GM06990 (cell line): ENCODE measurements at regions not wholly inside any gene's neighbourhood (a gene's known extent, or its start where the extent isn't known, plus 50 kb on each side); places are given as distances from the start of the nearest gene placed in this dataset.

ENCODE experiments used
- DNase-seq: peaks from one replicate; pipeline ENCODE4 v3.0.0-alpha.2; 2011; ENCODE audit not compliant: insufficient read length; ENCODE audit errors: extremely low read depth
- H3K27me3 ChIP-seq: replicated peaks from 2 replicates; pipeline ENCODE4 v1.6.0; 2011; ENCODE audit warnings: low read length; ENCODE audit not compliant: control insufficient read depth, insufficient read depth
- H3K36me3 ChIP-seq: 2 replicates; pipeline ENCODE4 v1.5.1; 2011; ENCODE audit warnings: low read length; ENCODE audit not compliant: control insufficient read depth, insufficient read depth
- H3K4me3 ChIP-seq: replicated peaks from 2 replicates; pipeline ENCODE4 v1.5.1; 2011; ENCODE audit warnings: low read depth, mild to moderate bottlenecking, control low read depth, low read length
- TF ChIP-seq, protein P1 (sequence below): IDR thresholded peaks from 2 replicates; pipeline ENCODE4 v1.5.1; 2011; ENCODE audit warnings: low read length, control low read depth, mild to moderate bottlenecking, inconsistent platforms; ENCODE audit not compliant: insufficient read depth, poor library complexity, severe bottlenecking

DNA sequence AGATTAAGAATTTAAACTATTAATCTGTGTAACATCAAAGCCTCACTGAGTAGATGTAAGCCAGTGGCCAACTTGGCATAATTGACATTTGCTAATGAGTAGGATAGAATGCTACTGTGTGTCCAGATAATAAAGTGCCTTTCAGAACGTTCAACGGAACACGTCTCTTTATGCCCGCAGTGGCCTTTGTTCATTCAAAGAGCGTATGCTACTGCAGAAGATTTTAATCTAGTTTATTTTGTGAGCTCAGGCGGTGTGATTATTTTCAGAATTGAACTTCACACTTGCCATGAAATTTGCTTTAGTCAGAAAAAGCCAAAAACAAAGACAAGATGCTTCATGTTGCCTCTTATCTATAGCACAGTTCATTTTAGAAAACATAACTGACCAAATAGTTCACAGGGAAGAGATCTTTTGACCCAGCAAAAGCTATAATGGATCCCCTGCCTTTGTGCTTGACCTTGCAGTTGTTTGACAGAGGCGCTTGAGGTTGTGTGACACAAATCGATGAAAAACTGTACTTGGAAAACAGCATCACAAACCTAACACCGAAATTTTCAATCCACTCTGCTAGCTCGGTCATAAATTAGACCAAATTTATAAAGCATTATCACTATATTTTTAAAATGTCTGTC lies 530.9 kb upstream of the TYRP1 start:
- no peak overlapping the region for H3K4me3 ChIP-seq
- TF ChIP-seq, protein P1, sequence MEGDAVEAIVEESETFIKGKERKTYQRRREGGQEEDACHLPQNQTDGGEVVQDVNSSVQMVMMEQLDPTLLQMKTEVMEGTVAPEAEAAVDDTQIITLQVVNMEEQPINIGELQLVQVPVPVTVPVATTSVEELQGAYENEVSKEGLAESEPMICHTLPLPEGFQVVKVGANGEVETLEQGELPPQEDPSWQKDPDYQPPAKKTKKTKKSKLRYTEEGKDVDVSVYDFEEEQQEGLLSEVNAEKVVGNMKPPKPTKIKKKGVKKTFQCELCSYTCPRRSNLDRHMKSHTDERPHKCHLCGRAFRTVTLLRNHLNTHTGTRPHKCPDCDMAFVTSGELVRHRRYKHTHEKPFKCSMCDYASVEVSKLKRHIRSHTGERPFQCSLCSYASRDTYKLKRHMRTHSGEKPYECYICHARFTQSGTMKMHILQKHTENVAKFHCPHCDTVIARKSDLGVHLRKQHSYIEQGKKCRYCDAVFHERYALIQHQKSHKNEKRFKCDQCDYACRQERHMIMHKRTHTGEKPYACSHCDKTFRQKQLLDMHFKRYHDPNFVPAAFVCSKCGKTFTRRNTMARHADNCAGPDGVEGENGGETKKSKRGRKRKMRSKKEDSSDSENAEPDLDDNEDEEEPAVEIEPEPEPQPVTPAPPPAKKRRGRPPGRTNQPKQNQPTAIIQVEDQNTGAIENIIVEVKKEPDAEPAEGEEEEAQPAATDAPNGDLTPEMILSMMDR: no peak
- H3K36me3 ChIP-seq: no peaks in the 10 kb centered on the region
- no peaks in the 10 kb centered on the region for H3K27me3 ChIP-seq
- no peak for DNase-seq

DNA sequence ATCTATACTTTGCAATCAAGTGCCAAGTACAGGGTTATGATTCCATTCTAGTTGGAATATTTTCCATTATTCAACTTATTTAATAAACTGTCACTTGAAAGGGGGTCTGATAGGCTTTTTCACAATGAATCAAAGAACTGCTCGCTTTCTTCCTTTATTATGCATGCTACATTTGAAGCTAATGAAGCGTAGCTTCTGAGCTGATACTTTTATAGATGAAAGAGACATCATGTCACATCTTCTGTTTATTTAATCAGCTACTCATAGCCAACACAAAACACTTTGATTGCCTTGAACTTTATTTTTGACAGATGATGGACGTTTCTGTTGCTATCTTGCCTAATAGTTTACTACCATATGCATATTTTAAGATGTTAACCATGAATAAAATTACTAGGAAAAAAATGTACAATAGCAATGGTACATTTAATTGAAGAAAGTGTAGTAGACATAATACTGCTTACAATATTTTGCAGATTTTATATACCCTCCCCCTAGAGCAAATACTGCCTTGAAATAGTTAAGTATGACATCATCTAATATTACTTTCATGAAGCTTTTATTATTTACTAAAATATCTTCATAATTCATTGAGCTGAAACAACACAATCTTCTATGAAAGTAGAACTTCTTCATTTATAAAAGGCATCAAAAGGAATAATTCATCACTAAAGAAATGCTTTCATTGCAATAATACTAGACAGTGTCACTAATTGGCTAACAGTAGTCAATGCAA lies 529.3 kb upstream of the TYRP1 start:
- DNase-seq: no peak
- TF ChIP-seq, protein P1: no peak
- no peak overlapping the region for H3K4me3 ChIP-seq
- no peaks in the 10 kb centered on the region for H3K36me3 ChIP-seq
- no peaks in the 10 kb centered on the region for H3K27me3 ChIP-seq

DNA sequence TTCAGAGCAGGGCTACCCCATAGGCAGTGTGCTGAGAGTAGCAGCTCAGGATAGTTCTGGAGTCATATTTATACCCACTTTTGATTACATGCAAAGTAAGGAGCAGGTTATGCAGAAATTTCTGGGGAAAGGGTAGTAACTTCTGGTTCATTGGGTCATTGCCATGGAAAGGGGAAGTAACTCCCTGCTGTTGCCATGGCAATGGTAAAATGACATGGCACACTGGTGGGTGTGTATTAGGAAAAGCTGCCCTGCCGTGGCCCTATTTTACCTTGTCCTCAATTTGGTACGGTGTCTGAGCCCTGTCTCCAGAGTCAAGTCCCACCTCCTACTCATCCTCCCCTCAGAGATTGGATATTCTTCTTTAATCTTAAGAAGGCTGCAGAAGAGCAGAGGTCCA lies 526.7 kb upstream of the TYRP1 start:
- Histone ChIP-seq H3K4me3 (no peak overlapping the region), H3K36me3 (no peaks in the 10 kb centered on the region), H3K27me3 (no peaks in the 10 kb centered on the region)
- DNase-seq: no peak
- TF ChIP-seq, protein P1: no peak

DNA sequence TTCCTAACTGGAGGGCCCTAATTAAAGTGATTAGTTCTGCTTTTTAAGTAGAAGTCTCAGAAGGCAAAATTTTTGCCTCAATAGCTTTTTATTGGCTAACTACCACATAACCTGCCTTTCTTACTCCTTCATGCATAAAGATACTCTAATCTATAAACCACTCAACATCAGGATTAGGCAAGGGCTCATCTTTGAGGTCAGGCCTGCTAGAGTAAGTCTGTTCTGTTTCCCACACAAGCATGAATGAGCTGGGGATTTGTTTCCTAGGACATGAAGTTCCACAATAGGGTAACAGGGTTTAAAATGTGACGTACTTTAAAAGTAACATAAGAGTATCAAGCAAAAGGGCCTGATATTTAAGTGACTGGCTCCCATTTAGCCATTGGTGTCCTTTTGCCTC lies 522.7 kb upstream of the TYRP1 start:
- no peak for DNase-seq
- TF ChIP-seq, protein P1: no peak
- Histone ChIP-seq H3K36me3 (no peaks in the 10 kb centered on the region), H3K4me3 (no peak overlapping the region), H3K27me3 (no peaks in the 10 kb centered on the region)

DNA sequence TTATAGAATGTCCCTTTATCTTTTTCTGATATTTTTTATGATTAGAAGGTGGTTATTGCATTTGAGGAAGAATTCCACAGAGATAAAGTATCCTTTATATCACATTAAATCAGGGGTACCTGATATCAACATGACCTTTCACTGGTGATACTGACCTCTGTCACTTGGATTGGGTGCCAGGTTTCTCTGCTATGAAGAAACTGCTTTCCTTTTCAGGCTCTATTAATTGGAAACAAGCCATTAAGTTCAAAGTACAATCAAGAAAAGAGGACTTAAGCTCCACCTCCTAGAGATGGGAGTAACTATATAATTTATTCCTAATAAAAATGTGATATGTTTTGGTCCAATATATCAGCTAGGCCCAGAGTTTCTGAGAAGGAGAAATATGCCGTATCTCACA lies 514.6 kb upstream of the TYRP1 start:
- TF ChIP-seq, protein P1: no peak
- DNase-seq: no peak
- no peak overlapping the region for H3K4me3 ChIP-seq
- H3K36me3 ChIP-seq: no peaks in the 10 kb centered on the region
- H3K27me3 ChIP-seq: no peaks in the 10 kb centered on the region
